ENCODE measurements at regions not wholly inside any gene's neighbourhood (a gene's known extent, or its start where the extent isn't known, plus 50 kb on each side); places are given as distances from the start of the nearest gene placed in this dataset.

DNA sequence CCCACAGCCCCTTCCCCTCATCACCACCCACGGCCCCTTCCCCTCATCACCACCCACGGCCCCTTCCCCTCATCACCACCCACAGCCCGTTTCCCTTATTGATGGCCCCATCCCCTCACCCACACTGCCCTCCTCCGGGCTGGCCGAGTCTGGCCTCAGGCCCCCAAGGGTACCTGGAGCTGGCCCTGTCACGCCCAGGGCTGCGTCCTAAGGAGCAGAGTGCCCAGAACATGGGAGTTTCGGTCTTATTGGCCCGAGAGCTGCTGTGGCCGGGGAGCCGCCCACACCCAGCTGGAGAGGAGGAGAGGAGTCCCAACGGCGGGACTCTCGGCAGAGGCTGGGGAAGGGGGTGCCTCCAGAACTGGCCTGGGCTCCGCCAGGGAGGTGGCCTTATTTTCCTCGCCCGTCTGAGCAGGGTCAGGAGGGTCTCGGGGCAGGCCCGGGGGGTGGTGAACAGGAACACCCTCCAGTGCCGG is 182.3 kb downstream of the KIF26A start:
- ChIA-PET CTCF (interaction anchor here (1.8 kb wide), 1 partner anchor 243 kb away, joined by 4 read pairs; no protein-coding TSS in a partner anchor), POLR2A (no interaction called here)
- no peak for TF ChIP-seq SUZ12 (IDR thresholded peaks at IDR 0.05)
- no peak for TF ChIP-seq L3MBTL2 (conservative IDR thresholded peaks at IDR 0.05)
- no peak for DNase-seq (ENCODE audit: extremely low spot score)

- POLR2A ChIA-PET, result no interaction called here
- CTCF ChIA-PET, result interaction anchor here (1.8 kb wide), 1 partner anchor 243 kb away, joined by 4 read pairs; no protein-coding TSS in a partner anchor
- TF ChIP-seq BHLHE40 (IDR thresholded peaks at IDR 0.05; ENCODE audit: borderline replicate concordance) (no peak), SP1 (IDR thresholded peaks at IDR 0.05) (no peak), HDGF (IDR thresholded peaks at IDR 0.05; ENCODE audit: borderline replicate concordance) (no peak), FOXM1 (IDR thresholded peaks at IDR 0.05; ENCODE audit: borderline replicate concordance) (no peak), FOXA1 (IDR thresholded peaks at IDR 0.05) (no peak), LEF1 (IDR thresholded peaks at IDR 0.05; ENCODE audit: borderline replicate concordance) (no peak), TARDBP (IDR thresholded peaks at IDR 0.05) (no peak), SUZ12 (IDR thresholded peaks at IDR 0.05) (no peak)
- TF ChIP-seq, protein P1, sequence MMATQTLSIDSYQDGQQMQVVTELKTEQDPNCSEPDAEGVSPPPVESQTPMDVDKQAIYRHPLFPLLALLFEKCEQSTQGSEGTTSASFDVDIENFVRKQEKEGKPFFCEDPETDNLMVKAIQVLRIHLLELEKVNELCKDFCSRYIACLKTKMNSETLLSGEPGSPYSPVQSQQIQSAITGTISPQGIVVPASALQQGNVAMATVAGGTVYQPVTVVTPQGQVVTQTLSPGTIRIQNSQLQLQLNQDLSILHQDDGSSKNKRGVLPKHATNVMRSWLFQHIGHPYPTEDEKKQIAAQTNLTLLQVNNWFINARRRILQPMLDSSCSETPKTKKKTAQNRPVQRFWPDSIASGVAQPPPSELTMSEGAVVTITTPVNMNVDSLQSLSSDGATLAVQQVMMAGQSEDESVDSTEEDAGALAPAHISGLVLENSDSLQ (IDR thresholded peaks at IDR 0.05), result no peak
Observed at GRCh38 chr14:104321088-104321801, 182.9 kb downstream of the KIF26A start.

DNA sequence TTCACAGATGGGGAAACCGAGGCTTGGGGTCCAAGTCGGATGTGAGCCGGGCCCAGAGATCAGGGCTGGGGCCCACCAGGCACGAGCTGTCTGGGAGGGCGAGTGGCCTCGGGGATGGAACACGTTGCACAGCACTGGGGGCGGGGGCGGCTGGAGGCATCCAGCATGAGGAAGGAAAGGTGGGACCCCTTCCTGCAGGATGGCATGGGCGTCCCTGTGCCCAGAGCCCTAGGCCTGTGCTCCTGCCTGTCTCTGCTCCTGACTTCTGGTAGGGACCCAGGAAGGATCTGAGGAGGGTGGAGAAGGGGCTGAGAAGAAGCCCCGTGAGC is 183.4 kb downstream of the KIF26A start:
- no peak for TF ChIP-seq HDGF (IDR thresholded peaks at IDR 0.05; ENCODE audit: borderline replicate concordance)
- no peak for TF ChIP-seq ARNT (IDR thresholded peaks at IDR 0.05)
- TF ChIP-seq TARDBP (IDR thresholded peaks at IDR 0.05), result no peak
- TF ChIP-seq NFRKB (IDR thresholded peaks at IDR 0.05), result no peak
- ChIA-PET POLR2A (no interaction called here), CTCF (interaction anchor here (1.8 kb wide), 1 partner anchor 242 kb away, joined by 4 read pairs; no protein-coding TSS in a partner anchor)
- DNase-seq (ENCODE audit: extremely low spot score), result no peak

More at GRCh38 chr14:104321088-104321801, 182.9 kb downstream of the KIF26A start:
- no peak for DNase-seq (ENCODE audit: extremely low spot score)

- DNase-seq (ENCODE audit: extremely low spot score), result no peak
- ChIA-PET CTCF (no interaction called here), POLR2A (no interaction called here)
- TF ChIP-seq LEF1 (IDR thresholded peaks at IDR 0.05; ENCODE audit: borderline replicate concordance) (no peak), L3MBTL2 (conservative IDR thresholded peaks at IDR 0.05) (0 out of 2 replicates have a peak, but pooled peaks have one; percentile 21)
Observed at GRCh38 chr14:104322531-104323366, 184.4 kb downstream of the KIF26A start.

DNA sequence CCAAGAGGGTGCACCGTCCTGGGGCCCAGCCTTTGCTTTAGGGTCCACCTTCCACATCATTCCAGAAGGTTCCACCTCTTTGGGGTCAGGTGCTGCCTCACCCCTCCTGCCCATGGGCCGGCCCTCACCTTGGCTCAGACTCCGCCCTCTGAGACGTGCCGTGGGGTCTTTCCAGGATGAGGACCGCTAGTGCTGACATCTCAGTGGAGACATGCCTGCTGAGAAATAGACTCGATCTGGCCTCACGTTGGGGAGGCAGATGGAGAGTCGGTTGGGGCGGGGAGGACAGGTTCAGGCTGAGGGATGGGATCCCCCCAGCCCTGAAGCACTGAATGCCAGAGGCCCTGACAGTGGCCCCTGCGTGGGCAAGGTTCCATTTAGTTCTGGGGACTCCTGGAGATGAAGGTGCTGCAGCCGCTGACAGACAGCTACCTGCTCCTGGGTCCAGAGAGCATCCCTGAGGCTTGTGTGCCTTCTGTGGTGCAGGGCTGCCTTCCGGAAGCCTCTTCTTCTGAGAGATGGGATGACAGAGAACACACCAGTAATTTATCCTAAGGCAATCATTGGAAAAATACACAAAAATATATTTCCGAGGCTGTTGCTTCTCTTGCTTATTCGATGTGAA is 185.3 kb downstream of the KIF26A start:
- ChIA-PET POLR2A (no interaction called here), CTCF (no interaction called here)
- DNase-seq (ENCODE audit: extremely low spot score), result no peak
- TF ChIP-seq L3MBTL2 (conservative IDR thresholded peaks at IDR 0.05) (no peak), FOXA1 (IDR thresholded peaks at IDR 0.05) (no peak), ARNT (IDR thresholded peaks at IDR 0.05) (no peak), BHLHE40 (IDR thresholded peaks at IDR 0.05; ENCODE audit: borderline replicate concordance) (no peak), ELF4 (IDR thresholded peaks at IDR 0.05) (no peak), FOXM1 (IDR thresholded peaks at IDR 0.05; ENCODE audit: borderline replicate concordance) (no peak), FOXK2 (IDR thresholded peaks at IDR 0.05) (no peak)
- TF ChIP-seq, protein P1 (IDR thresholded peaks at IDR 0.05), result no peak

- DNase-seq (ENCODE audit: extremely low spot score), result no peak
- TF ChIP-seq ZNF384 (IDR thresholded peaks at IDR 0.05), result no peak
- POLR2A ChIA-PET, result no interaction called here
- CTCF ChIA-PET, result no interaction called here
Observed at GRCh38 chr14:104326848-104327247, 188.5 kb downstream of the KIF26A start.

DNA sequence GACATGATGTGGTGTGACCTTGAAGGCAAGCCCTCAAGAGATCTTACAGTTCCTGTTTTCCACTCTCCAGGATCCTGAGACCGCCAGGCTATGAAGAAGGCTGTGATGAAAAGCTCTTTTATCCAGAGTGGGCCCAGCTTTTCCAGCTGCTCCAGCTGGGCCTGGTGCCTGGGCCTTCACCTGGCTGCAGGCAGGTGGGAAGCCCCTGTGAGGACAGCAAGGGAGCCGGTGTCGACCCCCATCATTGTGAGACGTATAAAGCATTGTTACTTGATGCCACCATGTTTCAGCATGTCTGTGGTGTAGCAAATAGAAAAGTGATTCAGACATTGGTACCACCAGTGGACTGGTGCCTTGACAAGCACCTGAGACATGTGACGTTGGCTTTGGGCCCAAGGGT is 190.2 kb downstream of the KIF26A start:
- no peak for DNase-seq (ENCODE audit: extremely low spot score)
- POLR2A ChIA-PET, result no interaction called here
- TF ChIP-seq BHLHE40 (IDR thresholded peaks at IDR 0.05; ENCODE audit: borderline replicate concordance), result no peak
- TF ChIP-seq CTBP1 (IDR thresholded peaks at IDR 0.05; ENCODE audit: borderline replicate concordance), result no peak
- no peak for TF ChIP-seq FOXA1 (IDR thresholded peaks at IDR 0.05)
- TF ChIP-seq TARDBP (IDR thresholded peaks at IDR 0.05), result no peak
- no peak for TF ChIP-seq ARNT (IDR thresholded peaks at IDR 0.05)
- TF ChIP-seq ZNF384 (IDR thresholded peaks at IDR 0.05), result no peak
- TF ChIP-seq HDGF (IDR thresholded peaks at IDR 0.05; ENCODE audit: borderline replicate concordance), result no peak
- TF ChIP-seq ELF4 (IDR thresholded peaks at IDR 0.05), result no peak
- TF ChIP-seq LEF1 (IDR thresholded peaks at IDR 0.05; ENCODE audit: borderline replicate concordance), result no peak
- CTCF ChIA-PET, result no interaction called here

Data from HEK293T (cell line).